Activated CD4-positive, CD25-positive, alpha-beta regulatory T cell treated with anti-CD3 and anti-CD28 coated beads, Interleukin-2, amount 50 U/mL, for 16 hours (primary cell): ENCODE measurements at regions not wholly inside any gene's neighbourhood (a gene's known extent, or its start where the extent isn't known, plus 50 kb on each side); places are given as distances from the start of the nearest gene placed in this dataset.

Experiments used
- DNase-seq: peaks from one replicate; pipeline ENCODE4 v3.0.0-alpha.2; 2020; ENCODE audit warnings: low read depth, low spot score

DNA sequence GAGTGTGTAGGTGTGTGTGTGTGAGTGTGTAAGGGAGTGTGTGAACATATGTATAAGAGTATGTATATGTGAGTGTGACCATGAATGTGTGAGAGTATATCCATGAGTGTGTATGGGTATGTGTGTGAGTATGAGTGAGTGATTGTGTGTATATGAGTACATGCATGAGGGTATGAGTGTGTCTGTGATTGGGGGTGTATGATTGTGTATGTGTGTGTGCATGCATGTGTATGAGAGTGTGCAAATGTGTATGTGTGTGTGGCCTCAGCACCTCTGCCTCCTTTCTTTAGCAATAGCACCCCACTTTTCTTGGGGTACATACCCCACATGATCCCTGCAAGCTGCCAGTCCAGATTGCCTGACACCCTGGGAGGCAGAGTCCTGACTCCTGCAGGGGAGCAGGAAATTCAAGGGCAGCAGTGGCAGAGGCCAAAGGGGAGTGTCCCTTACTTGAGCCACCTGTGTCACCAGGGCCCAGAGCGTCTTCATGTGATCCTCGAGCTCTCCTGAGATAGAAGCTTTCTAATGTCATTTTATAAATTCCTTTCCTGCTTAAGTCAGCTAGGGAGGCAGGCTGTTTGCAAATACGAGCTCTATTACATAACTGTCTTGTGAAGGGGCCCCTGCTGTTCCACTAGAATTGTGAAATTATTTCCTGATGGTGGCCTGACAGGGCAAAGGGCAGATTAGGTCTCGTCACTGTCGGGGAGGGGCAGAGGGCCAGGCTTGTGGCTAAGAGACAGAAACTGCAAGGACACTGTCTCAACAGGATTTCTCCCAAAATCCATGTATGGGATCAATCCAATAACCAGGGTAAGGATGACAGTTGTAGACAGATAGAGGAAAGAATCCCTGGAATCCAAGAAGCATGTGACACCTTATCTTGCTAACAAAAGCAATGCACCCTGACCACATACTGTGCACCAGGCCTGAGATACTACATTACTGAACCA lies 389.1 kb downstream of the GADD45G start:
- no peak for DNase-seq

DNA sequence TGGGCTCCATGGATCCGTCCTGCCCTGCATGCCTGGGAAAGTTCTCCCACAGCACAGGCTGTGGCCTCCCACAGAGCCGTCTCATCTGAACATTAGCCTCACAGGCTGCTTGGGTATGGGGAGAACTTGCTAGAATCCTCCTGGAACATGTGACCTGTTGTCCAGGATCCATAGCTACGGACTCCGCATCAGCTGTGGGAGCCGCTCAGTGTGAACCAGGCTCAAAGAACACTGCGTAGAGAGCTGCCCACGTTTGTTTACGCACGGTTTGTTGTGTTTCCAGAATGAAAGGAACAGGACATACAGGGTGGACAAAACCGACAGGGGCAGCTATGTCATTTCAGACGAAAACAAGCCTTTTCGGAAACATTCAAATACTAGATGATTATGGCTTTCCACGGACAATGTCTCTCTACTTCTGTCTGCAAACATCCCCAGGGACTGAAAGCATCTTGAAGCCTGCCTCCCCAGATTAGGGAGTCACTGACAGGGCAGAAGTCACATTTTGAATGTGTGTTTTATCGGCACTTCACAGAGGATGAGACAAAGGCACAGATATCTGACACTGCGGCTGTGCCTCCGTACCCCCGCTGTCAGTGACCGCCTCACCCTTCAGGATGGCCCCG lies 390.3 kb downstream of the GADD45G start:
- no peak for DNase-seq

DNA sequence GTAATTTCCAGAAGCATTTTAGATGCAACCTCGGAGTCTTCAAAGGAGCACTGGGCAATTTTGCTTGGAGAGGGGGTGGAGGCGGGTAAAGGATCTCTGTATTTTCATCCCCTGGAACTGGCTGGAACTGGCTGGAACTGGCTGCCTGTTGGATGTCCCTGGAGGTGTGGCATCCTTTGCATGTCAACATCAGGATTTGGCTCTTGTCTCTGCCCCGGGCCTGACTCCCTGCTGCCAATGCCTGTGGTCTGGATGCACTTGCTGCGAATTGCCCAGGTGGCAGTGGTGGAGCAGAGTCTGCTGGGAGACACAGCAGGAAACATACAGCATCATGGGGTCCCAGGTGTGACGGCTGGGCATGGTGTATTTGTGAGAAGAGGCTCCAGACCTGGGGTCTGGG lies 391.3 kb downstream of the GADD45G start:
- DNase-seq: no peak

DNA sequence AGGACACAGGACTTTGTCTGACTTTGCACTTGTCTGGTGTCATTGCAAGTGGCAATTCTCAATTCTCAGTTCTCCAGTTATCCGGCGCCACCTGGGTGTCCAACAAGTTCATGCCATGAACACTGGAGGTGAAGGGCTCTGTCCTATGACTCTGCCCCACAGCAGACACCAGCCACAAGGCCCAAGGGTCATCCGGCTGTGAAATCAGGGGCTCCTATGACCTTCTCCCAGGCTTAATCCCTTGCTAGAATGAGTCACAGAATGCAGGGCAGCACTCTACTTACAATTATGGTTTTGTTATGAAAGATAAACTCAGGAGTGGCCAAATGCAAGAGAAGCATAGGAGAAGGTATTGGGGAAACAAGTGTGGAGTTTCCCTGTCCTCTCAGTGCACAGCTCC lies 392.0 kb downstream of the GADD45G start:
- DNase-seq: no peak

DNA sequence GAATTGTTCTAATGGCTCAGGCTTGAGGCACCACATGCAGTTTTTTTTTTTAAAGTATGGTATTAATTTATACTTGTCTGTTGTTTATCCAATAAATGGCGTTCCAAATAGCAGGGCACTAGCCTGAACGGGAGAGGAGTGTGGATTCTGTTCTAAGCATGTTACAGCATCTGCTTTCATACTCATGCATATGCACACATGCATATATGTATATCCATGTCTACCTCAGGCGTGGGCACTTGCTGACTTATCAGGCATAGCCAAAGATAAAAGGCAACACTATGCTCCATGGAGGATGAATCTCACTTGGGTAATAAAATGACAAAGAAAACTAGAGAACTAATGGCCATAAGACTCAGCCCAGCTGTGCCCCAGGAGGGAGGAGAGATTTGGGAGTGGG lies 393.8 kb downstream of the GADD45G start:
- DNase-seq: no peak

DNA sequence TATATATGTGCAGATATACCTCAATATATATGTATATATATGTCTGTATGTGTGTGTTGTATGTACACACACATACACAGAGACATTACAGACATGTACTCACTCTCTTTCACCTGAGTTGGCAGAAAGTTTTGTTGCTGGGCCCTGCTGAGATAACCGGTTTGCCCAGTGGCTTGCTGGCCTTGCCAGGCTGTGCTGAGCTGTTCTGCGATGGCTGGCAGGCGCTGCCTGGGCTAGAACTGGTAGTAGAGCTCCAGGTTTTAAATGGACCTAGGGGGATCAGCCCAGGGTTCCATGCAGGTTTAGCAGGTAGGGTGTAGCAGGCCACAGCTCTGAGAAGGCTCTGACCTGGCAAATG lies 394.3 kb downstream of the GADD45G start:
- no peak for DNase-seq

DNA sequence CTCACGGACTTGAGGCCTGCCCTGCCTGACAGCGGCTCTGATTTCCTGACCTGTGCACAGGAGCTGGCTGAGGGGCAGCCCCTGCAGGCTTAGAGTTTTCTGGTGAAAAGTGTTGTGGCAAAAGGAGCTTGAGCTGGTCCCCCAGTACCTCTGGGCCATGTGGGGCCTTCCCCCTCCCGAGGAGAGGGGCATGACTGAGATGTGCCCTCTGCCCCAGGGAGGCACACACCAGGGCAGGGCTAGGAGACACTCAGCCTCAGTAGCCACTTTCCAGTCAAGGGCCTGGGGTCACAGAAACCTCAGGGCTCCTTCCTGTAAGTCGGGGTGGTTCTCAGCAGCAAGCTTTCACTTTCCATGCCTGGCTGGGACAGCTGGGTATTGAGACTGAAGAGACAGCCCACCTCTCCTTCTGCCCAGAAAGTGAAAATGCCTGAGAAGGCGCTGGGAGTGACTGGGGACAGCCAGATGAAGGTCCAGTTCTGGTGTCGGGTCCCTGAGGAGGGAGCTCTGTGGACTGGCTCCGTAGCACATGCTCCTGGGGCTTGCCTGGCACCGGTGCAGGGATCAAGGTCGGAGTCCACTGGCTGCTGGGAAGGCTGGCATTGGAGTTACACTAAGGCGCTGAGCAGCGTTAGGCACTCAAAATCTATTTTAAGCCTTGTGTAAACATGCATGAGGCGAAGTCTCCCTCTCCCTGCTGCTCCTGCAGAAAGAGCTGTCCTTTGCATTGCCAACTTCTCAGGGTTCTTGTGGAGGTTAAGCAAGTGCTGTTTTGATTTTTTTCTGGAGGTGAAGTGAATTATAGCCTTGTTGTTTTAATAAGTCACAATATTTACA lies 394.9 kb downstream of the GADD45G start:
- peak; percentile 6 for DNase-seq

DNA sequence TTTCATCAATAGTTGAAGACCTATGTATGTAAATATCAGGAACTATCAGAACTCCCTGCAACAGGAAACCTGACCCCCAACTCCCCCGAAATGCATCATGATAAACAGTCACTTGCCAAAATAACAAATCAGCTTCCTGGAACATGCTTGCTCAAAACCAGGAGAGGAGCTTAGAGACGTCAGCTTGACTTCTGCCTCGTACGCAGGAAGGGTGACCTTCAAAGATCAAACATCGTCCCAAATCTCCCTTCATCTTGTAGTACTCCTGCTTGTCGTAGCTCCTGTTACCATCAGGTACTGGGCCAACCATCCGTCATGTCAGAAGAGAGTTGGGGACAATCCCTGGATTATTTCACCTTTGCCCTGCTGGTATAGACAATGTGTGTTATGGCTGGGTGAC lies 396.1 kb downstream of the GADD45G start:
- no peak for DNase-seq

DNA sequence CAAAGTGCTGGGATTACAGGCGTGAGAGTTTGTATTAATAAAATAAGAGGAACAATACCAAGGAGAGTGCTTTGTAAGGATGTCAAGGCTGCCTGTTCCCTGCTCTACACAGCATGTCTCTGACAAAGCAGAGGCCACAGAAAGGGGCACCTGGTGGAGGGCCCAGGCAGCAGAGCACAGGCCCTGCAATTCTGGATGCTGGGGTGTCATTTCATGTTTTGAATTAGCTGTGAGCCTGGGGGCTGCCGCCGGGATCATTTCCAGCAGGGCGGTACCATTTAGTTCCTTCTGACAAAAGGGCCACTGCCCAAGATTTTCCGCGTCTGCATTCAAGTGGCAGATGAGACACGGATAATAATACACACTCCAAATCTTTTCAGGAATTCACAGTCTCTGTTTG lies 396.9 kb downstream of the GADD45G start:
- DNase-seq: no peak

DNA sequence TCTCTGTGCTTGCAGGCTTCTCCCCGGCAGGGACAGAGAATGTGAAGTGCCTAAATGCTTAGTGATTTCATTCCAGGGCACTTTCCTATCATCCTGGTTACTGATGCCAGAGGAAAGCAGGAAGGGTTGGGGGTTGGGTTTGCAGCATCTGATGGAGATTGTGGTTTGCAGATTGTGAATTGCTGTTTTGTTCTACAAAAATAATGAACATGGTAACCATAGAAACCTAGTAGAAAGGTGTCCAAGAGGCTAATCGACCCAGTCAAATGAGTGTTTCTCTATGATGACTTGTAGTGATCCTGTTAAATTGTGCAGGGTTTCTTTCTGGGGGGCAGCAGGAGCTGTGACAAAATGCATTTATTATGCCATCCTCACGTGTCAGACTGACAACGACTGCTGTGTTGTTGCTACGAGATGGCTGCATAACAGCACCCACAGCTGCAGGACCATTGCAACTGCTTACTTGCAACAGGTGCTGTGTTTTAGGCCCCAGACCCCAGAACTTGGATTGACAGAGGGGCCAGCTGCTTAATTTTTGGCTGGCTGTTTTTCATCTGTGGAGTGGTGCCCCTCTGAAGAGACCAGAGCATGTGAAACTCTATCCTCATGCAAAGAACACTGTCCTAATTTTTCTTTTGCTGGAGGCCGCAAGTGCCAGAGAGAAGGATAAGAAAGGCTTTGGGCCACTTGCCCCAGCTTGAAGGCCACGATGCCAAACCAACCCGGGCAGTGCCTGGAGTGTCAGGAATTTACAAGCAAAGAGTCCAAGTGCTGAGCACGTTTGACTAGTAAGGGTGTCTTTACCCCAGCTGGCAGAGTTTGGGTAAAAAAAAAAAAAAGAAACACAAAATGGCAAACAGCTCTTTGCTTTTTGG lies 397.8 kb downstream of the GADD45G start:
- DNase-seq: no peak

DNA sequence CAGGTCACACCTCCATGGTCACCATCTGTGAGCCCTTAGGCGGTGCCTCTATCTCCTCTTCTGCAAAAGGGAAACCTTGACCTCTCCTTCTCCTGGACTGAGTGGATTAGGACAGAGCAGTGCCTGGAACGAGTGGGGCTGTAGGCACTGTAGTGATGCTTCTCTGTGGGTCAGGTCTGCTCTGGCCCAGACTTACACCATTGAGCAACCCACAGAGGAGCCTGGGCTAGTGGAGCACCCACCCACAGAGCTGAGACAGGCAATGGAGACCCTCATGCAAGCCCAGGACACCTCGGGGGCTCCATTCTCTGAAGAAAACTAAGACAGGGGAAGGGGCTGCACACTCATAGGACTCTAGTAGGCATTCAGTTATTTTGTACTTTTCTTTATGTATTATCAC lies 400.6 kb downstream of the GADD45G start:
- DNase-seq: no peak

DNA sequence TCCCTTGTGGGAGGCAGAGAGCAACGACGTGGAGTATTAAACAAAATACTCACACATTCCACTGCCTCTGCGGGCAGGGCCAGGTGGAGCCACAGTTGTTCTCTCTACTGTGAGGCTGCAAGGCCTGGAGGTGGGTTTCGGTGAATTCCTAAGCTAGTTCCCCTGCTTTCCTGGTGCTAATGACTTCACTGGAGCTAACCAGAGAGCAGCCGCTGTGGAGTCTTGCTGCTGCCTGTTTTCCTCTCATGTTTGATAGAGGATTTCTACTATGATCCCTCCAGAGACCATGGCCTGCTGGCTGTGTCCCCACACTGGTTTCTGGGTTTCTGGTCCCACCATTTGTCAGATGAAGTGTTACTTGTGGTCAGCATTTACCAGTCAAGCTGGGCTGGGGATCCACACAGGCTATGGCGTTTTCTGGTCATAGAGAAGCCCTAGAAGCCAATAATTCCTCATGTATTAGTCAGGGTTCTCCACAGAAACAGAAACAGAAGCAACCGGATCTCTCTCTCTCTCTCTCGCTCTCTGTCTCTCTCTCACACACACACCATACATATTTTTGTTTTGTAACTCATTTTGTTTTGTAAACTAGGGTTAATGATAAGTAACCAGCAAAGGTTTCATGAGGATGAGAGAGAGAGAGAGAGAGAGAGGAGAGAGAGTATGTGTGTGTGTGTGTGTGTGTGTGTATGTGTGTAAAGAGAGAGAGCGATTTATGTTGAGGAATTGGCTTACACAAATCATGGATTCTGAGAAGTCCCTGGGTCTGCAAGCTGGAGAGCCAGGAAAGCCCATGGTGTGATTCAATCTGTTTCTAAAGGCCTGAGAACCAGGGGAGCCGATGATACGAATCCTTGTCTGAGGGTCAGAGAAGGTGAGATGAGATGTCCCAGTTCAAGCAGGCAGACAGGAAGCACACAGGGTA lies 403.0 kb downstream of the GADD45G start:
- DNase-seq: no peak

DNA sequence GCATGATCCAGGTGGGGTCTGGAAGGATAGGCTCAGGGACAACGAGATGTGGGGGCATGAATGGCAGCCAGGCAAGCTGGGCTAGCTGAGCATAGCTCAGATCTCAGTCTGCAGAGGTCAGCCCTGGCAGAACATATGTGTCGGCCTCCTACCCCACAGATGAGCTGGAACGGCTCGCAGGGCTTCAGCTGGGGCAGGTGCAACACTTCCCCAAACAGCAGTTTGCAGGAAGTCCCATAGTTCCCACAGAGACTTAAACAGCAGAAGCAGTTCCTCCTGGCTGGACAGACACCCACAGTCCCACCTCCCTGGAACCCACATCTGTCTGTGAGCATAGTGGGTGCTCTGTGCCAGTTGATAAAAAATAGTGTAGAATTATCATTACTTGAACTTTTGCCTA lies 404.6 kb downstream of the GADD45G start:
- no peak for DNase-seq

DNA sequence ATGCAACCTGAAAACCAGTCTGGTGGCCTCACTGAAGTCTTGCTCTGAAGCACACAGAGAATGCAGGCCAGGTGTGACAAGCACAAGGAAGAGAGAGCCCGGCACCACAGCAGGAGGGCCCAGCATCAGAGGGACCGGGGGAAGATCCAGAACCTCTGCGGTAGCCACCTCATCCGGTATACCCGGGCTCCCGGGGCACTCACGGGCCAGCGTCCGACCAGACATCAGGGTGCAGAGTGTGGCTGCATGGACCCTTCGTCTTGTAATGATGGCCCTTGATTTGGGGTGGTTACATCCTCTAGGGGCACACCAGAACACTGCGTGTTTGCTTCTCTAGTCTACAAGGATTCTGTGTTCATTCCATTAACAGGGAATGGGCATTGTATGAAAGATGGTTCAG lies 406.0 kb downstream of the GADD45G start:
- no peak for DNase-seq

DNA sequence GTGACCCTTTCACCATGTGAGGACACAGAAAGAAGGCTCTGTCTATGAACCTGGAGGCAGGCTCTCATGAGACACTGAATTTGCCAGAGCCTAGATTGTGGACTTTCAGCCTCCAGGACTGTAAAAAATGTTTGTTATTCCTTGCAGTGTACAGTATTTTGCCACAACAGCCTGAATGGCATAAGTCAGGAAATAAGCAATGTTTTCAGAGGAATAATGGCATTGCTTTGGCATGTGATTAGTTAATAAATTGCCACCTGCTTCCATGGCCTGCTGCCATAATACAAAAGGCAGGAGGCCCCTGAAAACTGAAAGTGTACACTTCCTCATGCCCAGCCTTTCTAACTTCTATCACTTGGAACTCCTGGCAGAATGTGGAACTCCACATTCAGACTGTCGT lies 408.1 kb downstream of the GADD45G start:
- no peak for DNase-seq

DNA sequence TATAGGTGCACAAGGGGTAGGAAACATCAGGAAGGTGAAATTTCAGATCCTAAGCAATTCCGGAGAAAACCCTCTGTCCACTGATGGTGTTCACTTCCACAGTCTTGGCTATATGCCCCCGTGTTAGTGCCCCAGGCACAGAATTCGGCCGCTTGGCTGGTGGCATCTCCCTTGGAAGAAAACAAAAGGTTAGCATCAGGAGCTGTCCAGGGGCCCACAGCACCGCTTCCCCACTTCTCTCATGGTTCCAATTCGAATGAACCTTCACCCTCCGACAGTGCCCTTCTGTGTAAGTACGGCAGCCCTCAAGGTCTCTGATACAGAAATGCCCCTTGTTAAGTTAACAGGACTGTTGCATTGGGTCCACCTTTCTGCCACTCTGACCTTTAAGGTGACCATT lies 409.0 kb downstream of the GADD45G start:
- no peak for DNase-seq

DNA sequence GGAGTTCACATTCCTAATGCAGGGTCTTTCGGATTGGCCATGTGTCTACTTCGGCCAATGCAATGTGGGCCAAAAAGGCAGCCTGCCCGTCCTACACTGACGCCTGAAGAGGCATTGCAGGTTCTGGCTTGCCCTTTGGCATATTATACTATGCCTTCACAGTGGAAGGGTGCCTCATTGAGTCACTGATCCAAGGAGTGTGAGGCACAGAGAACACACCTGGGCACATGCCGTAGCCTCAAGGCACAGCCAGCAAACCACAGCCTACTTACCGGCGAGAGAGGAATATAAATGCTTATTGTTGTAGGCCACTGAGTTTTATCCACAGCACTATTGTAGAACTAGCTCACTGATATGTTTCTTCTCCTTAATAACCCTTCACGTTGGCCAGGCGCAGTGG lies 409.6 kb downstream of the GADD45G start:
- no peak for DNase-seq

DNA sequence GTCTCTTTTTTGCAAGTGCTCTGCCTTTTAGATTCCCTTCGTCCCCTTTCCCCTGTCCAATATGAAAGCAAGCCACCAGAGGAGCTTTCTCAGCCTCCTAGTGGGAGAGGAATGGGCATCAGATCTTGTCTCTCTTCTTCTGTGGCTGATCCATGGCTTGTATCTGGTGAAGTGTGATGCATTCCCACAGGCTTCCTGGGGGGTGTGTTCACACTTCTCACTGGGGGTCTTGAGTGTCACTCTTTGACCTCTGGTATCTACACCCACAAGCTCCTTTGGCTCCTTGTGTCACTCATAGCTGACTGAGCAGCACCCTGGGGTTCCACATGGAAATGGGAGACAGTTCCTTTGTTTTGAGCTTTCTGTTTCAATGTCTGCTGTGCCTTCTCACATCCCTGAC lies 411.5 kb downstream of the GADD45G start:
- DNase-seq: no peak

DNA sequence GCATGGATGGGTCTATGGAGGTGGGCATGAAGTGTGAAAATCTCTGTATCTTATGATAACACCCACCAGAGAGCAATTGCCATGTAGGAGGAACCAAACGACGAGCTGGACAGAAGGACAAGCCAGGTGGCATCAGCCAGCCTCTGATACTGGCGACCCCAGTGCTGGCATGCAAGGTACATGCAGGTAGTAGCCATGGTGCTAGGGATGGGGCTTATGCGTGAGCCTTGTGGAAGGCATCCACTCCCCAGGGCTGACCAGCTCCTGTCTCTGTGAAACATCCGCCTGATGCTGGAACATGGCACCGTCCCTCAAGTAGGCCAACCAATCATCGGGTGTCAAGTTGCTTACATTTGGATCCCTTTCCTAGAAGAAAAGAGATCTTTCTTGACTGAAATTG lies 412.9 kb downstream of the GADD45G start:
- no peak for DNase-seq

DNA sequence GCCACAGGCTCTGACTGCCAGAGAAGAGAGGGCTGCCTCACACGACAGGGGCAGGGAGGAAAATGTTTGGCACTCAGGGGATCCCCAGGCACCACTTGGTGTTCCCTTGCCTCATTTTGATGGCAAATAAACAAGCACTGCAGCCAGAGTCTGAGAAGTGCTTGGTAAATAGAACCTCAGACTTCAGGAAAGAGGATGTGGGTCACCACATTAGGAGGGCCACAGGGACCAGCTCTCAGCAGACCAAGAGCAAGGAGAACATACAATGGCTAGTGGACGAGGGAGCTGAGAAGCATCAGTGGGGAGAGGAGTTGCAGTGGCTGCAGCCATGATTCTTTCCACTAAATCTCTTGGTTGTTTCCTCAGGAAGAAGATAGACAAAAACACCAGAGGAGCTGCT lies 413.9 kb downstream of the GADD45G start:
- no peak for DNase-seq
